NCI-H748 (cell line): ENCODE measurements at regions not wholly inside any gene's neighbourhood (a gene's known extent, or its start where the extent isn't known, plus 50 kb on each side); places are given as distances from the start of the nearest gene placed in this dataset.

ENCODE experiments used
- DNase-seq: peaks from one replicate; lab custom pipeline; 2025; ENCODE audit not compliant: unreplicated experiment; lab: John Stamatoyannopoulos, UW

GRCh38 chr12:46908936-46909635, 83.3 kb upstream of the SLC38A4 start:
- DNase-seq: no peak

- DNase-seq: no peak
These were observed 85.0 kb upstream of the SLC38A4 start for GRCh38 chr12:46910830-46911229.

GRCh38 chr12:46914336-46914735, 88.5 kb upstream of the SLC38A4 start:
- no peak for DNase-seq

- no peak for DNase-seq
These were observed 89.3 kb upstream of the SLC38A4 start for GRCh38 chr12:46915082-46915481.

GRCh38 chr12:46915836-46916235, 90.0 kb upstream of the SLC38A4 start:
- no peak for DNase-seq

- DNase-seq: no peak
These were observed 91.1 kb upstream of the SLC38A4 start for GRCh38 chr12:46916796-46917419.

- DNase-seq: no peak
These were observed 92.0 kb upstream of the SLC38A4 start for GRCh38 chr12:46917821-46918220.

GRCh38 chr12:46918631-46919030, 92.8 kb upstream of the SLC38A4 start:
- no peak for DNase-seq

- no peak for DNase-seq
These were observed 94.0 kb upstream of the SLC38A4 start for GRCh38 chr12:46919666-46920400.

- no peak for DNase-seq
These were observed 94.7 kb upstream of the SLC38A4 start for GRCh38 chr12:46920499-46920898.

- DNase-seq: no peak
These were observed 95.4 kb upstream of the SLC38A4 start for GRCh38 chr12:46921048-46921763.

- DNase-seq: no peak
These were observed 96.0 kb upstream of the SLC38A4 start for GRCh38 chr12:46921764-46922133.

- DNase-seq: no peak
These were observed 100.7 kb upstream of the SLC38A4 start for GRCh38 chr12:46926526-46926925.

- no peak for DNase-seq
These were observed 104.3 kb upstream of the SLC38A4 start for GRCh38 chr12:46930101-46930500.

- DNase-seq: peak; percentile 11
These were observed 108.2 kb upstream of the SLC38A4 start for GRCh38 chr12:46933947-46934346.

- no peak for DNase-seq
These were observed 108.7 kb upstream of the SLC38A4 start for GRCh38 chr12:46934374-46935111.

- no peak for DNase-seq
These were observed 109.6 kb upstream of the SLC38A4 start for GRCh38 chr12:46935271-46935847.

- DNase-seq: no peak
These were observed 110.2 kb upstream of the SLC38A4 start for GRCh38 chr12:46936042-46936441.

GRCh38 chr12:46938071-46938678, 112.4 kb upstream of the SLC38A4 start:
- no peak for DNase-seq

GRCh38 chr12:46941981-46942380, 116.2 kb upstream of the SLC38A4 start:
- DNase-seq: no peak
